Loucy (cell line): ENCODE measurements at regions not wholly inside any gene's neighbourhood (a gene's known extent, or its start where the extent isn't known, plus 50 kb on each side); places are given as distances from the start of the nearest gene placed in this dataset.

Source experiments
- H2AFZ ChIP-seq: fragments of 200-600 bp; sonication (generic); 2 replicates; pipeline ENCODE4 v1.6.0; 2016; ENCODE audit warnings: antibody characterized with exemption, mild to moderate bottlenecking, low read length, moderate library complexity
- H3F3A ChIP-seq: fragments of 200-600 bp; 2 replicates; pipeline ENCODE4 v1.6.0; 2016; ENCODE audit warnings: antibody characterized with exemption, low read depth, mild to moderate bottlenecking
- H3K27me3 ChIP-seq: fragments of 200-600 bp; sonication (generic); 2 replicates; pipeline ENCODE4 v1.6.1; 2014; ENCODE audit warnings: low read length, mild to moderate bottlenecking; ENCODE audit not compliant: insufficient read depth, poor library complexity, severe bottlenecking
- H3K36me3 ChIP-seq: fragments of 200-600 bp; sonication (generic); 2 replicates; pipeline ENCODE4 v1.6.1; 2016; ENCODE audit warnings: low read length; ENCODE audit not compliant: insufficient read depth
- H3K4me1 ChIP-seq: fragments of 200-600 bp; sonication (generic); 2 replicates; pipeline ENCODE4 v1.5.1; 2014; ENCODE audit warnings: low read length, mild to moderate bottlenecking; ENCODE audit not compliant: insufficient read depth, poor library complexity, severe bottlenecking
- H3K4me2 ChIP-seq: fragments of 200-600 bp; sonication (generic); 2 replicates; pipeline ENCODE4 v1.6.0; 2014; ENCODE audit warnings: antibody characterized with exemption, low read length, low read depth, mild to moderate bottlenecking; ENCODE audit not compliant: poor library complexity, severe bottlenecking
- H3K4me3 ChIP-seq: fragments of 200-600 bp; sonication (generic); 2 replicates; pipeline ENCODE4 v1.5.1; 2014; ENCODE audit warnings: low read length, mild to moderate bottlenecking, mixed read lengths; ENCODE audit not compliant: poor library complexity, severe bottlenecking
- H3K79me2 ChIP-seq: fragments of 200-600 bp; sonication (generic); 2 replicates; pipeline ENCODE4 v1.6.1; 2014; ENCODE audit warnings: low read length; ENCODE audit not compliant: insufficient read depth
- H3K9ac ChIP-seq: fragments of 200-600 bp; sonication (generic); 2 replicates; pipeline ENCODE4 v1.6.0; 2014; ENCODE audit warnings: mild to moderate bottlenecking, low read depth, low read length, moderate library complexity; ENCODE audit not compliant: poor library complexity, severe bottlenecking
- H3K9me2 ChIP-seq: fragments of 200-600 bp; sonication (generic); replicated peaks from 2 replicates; pipeline ENCODE4 v1.6.1; 2016; ENCODE audit warnings: low read depth, low read length, mixed read lengths
- H3K9me3 ChIP-seq: fragments of 200-600 bp; sonication (generic); 2 replicates; pipeline ENCODE4 v1.6.1; 2014; ENCODE audit warnings: mild to moderate bottlenecking, antibody characterized with exemption, low read length, low read depth; ENCODE audit not compliant: insufficient read depth
- H4K20me1 ChIP-seq: fragments of 200-600 bp; sonication (generic); 2 replicates; pipeline ENCODE4 v1.6.0; 2014; ENCODE audit warnings: antibody characterized with exemption, low read length, mild to moderate bottlenecking; ENCODE audit not compliant: insufficient read depth, poor library complexity, severe bottlenecking
- EZH2phosphoT487 ChIP-seq: fragments of 200-600 bp; IDR thresholded peaks from 2 replicates; pipeline ENCODE4 v1.6.1; 2018; ENCODE audit warnings: antibody characterized with exemption, mild to moderate bottlenecking, moderate library complexity, borderline replicate concordance
- TF ChIP-seq, protein P1 (sequence below): fragments of 200-600 bp; sonication (generic); conservative IDR thresholded peaks from 2 replicates; pipeline ENCODE4 v1.5.1; 2014; ENCODE audit warnings: mild to moderate bottlenecking, antibody characterized with exemption, low read length

DNA sequence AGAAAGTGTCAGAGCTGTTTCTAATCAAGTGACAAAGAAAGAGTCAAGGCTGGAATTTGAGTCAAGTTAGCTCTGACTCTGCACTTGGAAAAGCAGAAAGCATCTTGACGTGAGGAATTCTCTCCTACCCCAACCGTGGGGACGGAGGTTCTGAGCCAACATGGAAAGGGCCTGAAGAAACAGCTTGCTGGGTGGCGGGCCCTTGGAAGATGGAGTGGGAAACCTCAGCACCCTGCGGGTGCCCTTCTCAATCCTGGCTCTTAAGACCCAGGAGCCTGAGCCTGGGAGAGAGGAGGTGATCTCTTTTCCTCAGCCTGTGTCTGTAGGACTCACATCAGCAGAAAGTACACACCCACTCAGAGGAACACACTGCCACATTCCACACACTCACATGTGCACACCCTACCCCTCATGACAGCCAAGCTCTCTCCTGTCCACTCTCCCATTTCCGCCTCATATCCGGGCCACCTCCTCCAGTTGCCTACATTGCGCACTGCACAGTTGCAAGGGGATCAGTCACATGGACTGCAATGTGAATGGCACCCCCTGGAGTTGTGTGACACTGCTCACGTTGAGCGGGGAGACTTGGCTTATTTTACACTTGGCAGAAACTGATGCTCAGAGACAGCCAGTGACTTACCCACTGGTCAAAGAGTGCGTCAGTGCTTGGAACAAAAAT is 101.5 kb upstream of the SLC6A6 start:
- Histone ChIP-seq H3F3A (no peaks in the 10 kb centered on the region), H3K4me1 (peaks cover 21% of the 10 kb centered on the region), H4K20me1 (no peaks in the 10 kb centered on the region), H3K4me2 (no peak overlapping the region), H3K9ac (no peak overlapping the region), H3K27me3 (no peaks in the 10 kb centered on the region), H3K9me2 (no peaks in the 10 kb centered on the region), H2AFZ (no peak overlapping the region), H3K9me3 (no peaks in the 10 kb centered on the region), H3K79me2 (no peaks in the 10 kb centered on the region), H3K36me3 (no peaks in the 10 kb centered on the region), H3K4me3 (no peak overlapping the region)
- TF ChIP-seq, protein P1, sequence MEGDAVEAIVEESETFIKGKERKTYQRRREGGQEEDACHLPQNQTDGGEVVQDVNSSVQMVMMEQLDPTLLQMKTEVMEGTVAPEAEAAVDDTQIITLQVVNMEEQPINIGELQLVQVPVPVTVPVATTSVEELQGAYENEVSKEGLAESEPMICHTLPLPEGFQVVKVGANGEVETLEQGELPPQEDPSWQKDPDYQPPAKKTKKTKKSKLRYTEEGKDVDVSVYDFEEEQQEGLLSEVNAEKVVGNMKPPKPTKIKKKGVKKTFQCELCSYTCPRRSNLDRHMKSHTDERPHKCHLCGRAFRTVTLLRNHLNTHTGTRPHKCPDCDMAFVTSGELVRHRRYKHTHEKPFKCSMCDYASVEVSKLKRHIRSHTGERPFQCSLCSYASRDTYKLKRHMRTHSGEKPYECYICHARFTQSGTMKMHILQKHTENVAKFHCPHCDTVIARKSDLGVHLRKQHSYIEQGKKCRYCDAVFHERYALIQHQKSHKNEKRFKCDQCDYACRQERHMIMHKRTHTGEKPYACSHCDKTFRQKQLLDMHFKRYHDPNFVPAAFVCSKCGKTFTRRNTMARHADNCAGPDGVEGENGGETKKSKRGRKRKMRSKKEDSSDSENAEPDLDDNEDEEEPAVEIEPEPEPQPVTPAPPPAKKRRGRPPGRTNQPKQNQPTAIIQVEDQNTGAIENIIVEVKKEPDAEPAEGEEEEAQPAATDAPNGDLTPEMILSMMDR, result 0 out of 2 replicates have a peak, but pooled peaks have one; percentile 17
- no peak for TF ChIP-seq EZH2phosphoT487

DNA sequence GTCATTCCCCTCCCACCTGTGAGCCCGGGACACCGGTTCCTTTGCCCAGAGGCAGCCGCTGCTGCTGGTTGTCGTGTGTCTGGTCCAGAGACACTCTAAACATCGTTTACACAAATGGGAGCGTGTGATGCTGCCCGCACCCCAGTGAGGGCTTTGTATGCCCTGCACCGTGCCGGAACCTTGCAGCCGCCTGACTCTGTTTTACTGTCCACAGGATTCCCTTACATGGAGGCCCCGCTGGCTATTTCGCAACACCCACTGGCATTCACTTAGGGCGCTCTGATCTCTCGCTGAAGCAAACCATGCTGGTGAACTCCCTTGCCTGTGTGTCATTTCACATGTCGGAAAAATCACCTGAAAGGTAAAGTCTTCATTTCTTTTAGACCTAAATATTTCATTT is 100.8 kb upstream of the SLC6A6 start:
- Histone ChIP-seq H3K27me3 (no peaks in the 10 kb centered on the region), H3K4me3 (no peak overlapping the region), H3F3A (no peaks in the 10 kb centered on the region), H3K4me1 (peaks cover 21% of the 10 kb centered on the region), H4K20me1 (no peaks in the 10 kb centered on the region), H3K4me2 (no peak overlapping the region), H3K9ac (no peak overlapping the region), H2AFZ (no peak overlapping the region), H3K9me2 (no peaks in the 10 kb centered on the region), H3K9me3 (no peaks in the 10 kb centered on the region), H3K79me2 (no peaks in the 10 kb centered on the region), H3K36me3 (no peaks in the 10 kb centered on the region)
- TF ChIP-seq, protein P1, result no peak
- no peak for TF ChIP-seq EZH2phosphoT487

DNA sequence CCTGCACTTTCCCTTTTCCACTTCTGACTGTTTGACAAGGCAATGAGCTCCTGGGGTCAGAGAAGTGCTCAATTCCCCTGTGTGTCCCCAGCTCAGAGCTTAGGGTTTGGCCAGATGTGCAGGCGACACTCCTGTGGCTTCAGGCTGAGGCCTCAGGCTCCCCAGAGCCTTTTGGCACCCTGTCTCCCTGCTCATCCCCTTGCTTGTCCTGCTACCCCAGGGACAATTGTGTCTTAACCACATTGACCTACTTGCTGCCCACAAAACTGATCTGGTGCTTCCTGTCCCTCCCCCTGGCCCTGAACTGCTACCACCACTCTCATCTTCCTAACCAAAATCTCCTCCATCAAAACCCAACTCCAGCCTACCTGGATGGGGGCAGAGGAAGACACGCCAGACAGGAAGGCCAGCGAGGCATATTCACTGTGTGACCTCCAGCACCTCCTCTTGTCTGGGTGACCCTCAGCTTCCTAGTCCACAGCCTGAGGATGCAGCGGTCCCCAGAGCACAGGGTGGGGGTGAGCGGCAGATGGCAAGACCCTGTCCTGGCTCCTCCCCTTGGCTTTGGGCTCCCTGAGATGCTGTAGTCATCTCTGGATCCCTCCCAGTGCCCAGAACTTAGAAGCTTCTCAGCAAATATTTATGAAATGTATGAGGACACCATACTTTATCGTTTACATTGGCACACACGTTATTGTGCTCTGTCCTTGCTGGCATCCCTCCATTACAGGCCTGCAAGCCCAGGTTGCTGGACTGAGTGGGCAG is 98.9 kb upstream of the SLC6A6 start:
- Histone ChIP-seq H3K36me3 (no peaks in the 10 kb centered on the region), H3K9me2 (no peaks in the 10 kb centered on the region), H4K20me1 (no peaks in the 10 kb centered on the region), H3F3A (no peaks in the 10 kb centered on the region), H3K9me3 (no peaks in the 10 kb centered on the region), H3K27me3 (peaks cover 8% of the 10 kb centered on the region), H3K9ac (no peak overlapping the region), H3K79me2 (no peaks in the 10 kb centered on the region), H3K4me2 (peak overlapping the region; percentile 53), H3K4me3 (peak overlapping the region; percentile 27), H3K4me1 (peaks cover 20% of the 10 kb centered on the region), H2AFZ (no peak overlapping the region)
- TF ChIP-seq, protein P1, result no peak
- TF ChIP-seq EZH2phosphoT487, result no peak
